ENCODE measurements at regions not wholly inside any gene's neighbourhood (a gene's known extent, or its start where the extent isn't known, plus 50 kb on each side); places are given as distances from the start of the nearest gene placed in this dataset.

DNA sequence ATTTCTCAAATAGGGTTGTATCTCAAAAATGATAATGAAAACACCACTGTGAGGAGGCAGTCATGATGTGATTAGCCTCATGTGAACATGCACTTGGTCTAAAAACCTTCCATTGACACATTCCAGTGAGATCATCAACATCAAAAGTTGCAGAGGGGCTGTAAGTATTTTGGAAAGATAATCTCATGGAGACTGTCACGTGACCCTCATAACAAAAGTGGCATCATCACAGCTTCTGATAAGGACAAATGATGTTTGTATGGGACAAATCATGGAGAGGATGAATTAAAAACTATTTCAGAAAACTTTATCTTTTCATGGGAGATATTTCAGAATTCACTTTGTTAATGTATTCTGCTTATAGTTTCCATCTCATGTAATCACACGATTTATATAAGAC, 203.1 kb upstream of the NDN start:
- TF ChIP-seq RORB (CRISPR knock-in tag; IDR thresholded peaks at IDR 0.05) = no peak
- TF ChIP-seq CTCF (IDR thresholded peaks at IDR 0.05) = no peak
- no peak for TF ChIP-seq USF1 (CRISPR knock-in tag; IDR thresholded peaks at IDR 0.05)
- TF ChIP-seq ZNF281 (CRISPR knock-in tag; IDR thresholded peaks at IDR 0.05) = no peak
- no peak for TF ChIP-seq ZNF671 (CRISPR knock-in tag; IDR thresholded peaks at IDR 0.05)
- no peak for TF ChIP-seq JUN (CRISPR knock-in tag; IDR thresholded peaks at IDR 0.05)
- TF ChIP-seq NFATC4 (CRISPR knock-in tag; IDR thresholded peaks at IDR 0.05) = no peak
